Mesenchymal stem cell (in vitro differentiated cells and primary cell): ENCODE measurements at regions not wholly inside any gene's neighbourhood (a gene's known extent, or its start where the extent isn't known, plus 50 kb on each side); places are given as distances from the start of the nearest gene placed in this dataset.

ENCODE experiments used
- DNase-seq: peaks from one replicate; pipeline ENCODE4 v3.0.0-alpha.2; 2013
- H2AFZ ChIP-seq: one replicate; pipeline ENCODE4 v1.6.1; 2013; ENCODE audit warnings: low read depth, mild to moderate bottlenecking, control low read depth, inconsistent platforms, low read length, moderate library complexity
- H2AK5ac ChIP-seq: 2 replicates; pipeline ENCODE4 v1.6.1; 2013; ENCODE audit warnings: low read length, moderate library complexity, mild to moderate bottlenecking, inconsistent platforms; ENCODE audit not compliant: severe bottlenecking
- H2BK120ac ChIP-seq: one replicate; pipeline ENCODE4 v1.6.1; 2013; ENCODE audit warnings: low read depth, mild to moderate bottlenecking, inconsistent platforms, low read length, moderate library complexity
- H2BK12ac ChIP-seq, 2 experiments: one replicate each; pipeline ENCODE4 v1.6.1; 2013; ENCODE audit warnings: inconsistent platforms in 2 of 2, low read length in 2 of 2, mild to moderate bottlenecking in 2 of 2, moderate library complexity in 2 of 2, control low read depth in 1 of 2
- H2BK15ac ChIP-seq: one replicate; pipeline ENCODE4 v1.6.1; 2013; ENCODE audit warnings: mild to moderate bottlenecking, low read depth, inconsistent platforms; ENCODE audit not compliant: poor library complexity, severe bottlenecking
- H2BK5ac ChIP-seq: 2 replicates; pipeline ENCODE4 v1.6.1; 2013; ENCODE audit warnings: low read depth, mild to moderate bottlenecking, low read length, control low read depth, inconsistent platforms; ENCODE audit not compliant: poor library complexity, severe bottlenecking
- H3K14ac ChIP-seq, 2 experiments: one replicate each; pipeline ENCODE4 v1.6.1; 2013; ENCODE audit warnings: inconsistent platforms in 2 of 2, low read length in 2 of 2, control low read depth in 1 of 2, mild to moderate bottlenecking in 1 of 2, moderate library complexity in 1 of 2
- H3K18ac ChIP-seq, 2 experiments: one replicate each; pipeline ENCODE4 v1.6.1; 2013; ENCODE audit warnings: inconsistent platforms in 2 of 2, low read length in 2 of 2, control low read depth in 1 of 2, low read depth in 1 of 2, mild to moderate bottlenecking in 1 of 2
- H3K23ac ChIP-seq, 2 experiments: one replicate each; pipeline ENCODE4 v1.6.1; 2013; ENCODE audit warnings: inconsistent platforms in 2 of 2, low read length in 2 of 2, mild to moderate bottlenecking in 2 of 2, moderate library complexity in 2 of 2, control low read depth in 1 of 2
- H3K27ac ChIP-seq: 2 replicates; pipeline ENCODE4 v1.5.1; 2013; ENCODE audit warnings: mild to moderate bottlenecking, moderate library complexity, low read length, control low read depth, inconsistent platforms; ENCODE audit not compliant: poor library complexity, severe bottlenecking
- H3K27me3 ChIP-seq, 2 experiments: 2 replicates each; pipeline versions ENCODE4 v1.6.1 to v1.7.0; 2013; ENCODE audit warnings: low read length in 2 of 2, mild to moderate bottlenecking in 2 of 2, moderate library complexity in 2 of 2, control low read depth in 1 of 2, inconsistent platforms in 1 of 2; ENCODE audit not compliant: control insufficient read depth in 1 of 2, insufficient read depth in 1 of 2
- H3K36me3 ChIP-seq, 2 experiments: 2 replicates each; pipeline versions ENCODE4 v1.6.1 to v1.7.0; 2013; ENCODE audit warnings: low read length in 2 of 2, control low read depth in 1 of 2, inconsistent platforms in 1 of 2, low read depth in 1 of 2, mild to moderate bottlenecking in 1 of 2; ENCODE audit not compliant: insufficient read depth in 2 of 2, control insufficient read depth in 1 of 2
- H3K4ac ChIP-seq, 2 experiments: one replicate each; pipeline ENCODE4 v1.6.1; 2013; ENCODE audit warnings: inconsistent platforms in 2 of 2, low read length in 2 of 2, mild to moderate bottlenecking in 2 of 2, moderate library complexity in 2 of 2, control low read depth in 1 of 2, low read depth in 1 of 2
- H3K4me1 ChIP-seq: 2 replicates; pipeline ENCODE4 v1.6.1; 2013; ENCODE audit warnings: low read depth, low read length, control low read depth; ENCODE audit not compliant: control insufficient read depth, insufficient read depth
- H3K4me2 ChIP-seq: 2 replicates; pipeline ENCODE4 v1.6.1; 2013; ENCODE audit warnings: low read length, mild to moderate bottlenecking, inconsistent platforms; ENCODE audit not compliant: poor library complexity, severe bottlenecking
- H3K4me3 ChIP-seq, 2 experiments: 2 replicates each; pipeline versions ENCODE4 v1.5.1 to v1.7.0; 2013; ENCODE audit warnings: low read length in 2 of 2, mild to moderate bottlenecking in 2 of 2, control low read depth in 1 of 2, low read depth in 1 of 2; ENCODE audit not compliant: insufficient read depth in 1 of 2
- H3K79me1 ChIP-seq: replicated peaks from 2 replicates; pipeline ENCODE4 v1.6.1; 2013; ENCODE audit warnings: mild to moderate bottlenecking, control low read depth, low read length, inconsistent platforms; ENCODE audit not compliant: poor library complexity, severe bottlenecking
- H3K9ac ChIP-seq: 2 replicates; pipeline ENCODE4 v1.7.0; 2013; ENCODE audit warnings: mild to moderate bottlenecking, low read length, moderate library complexity
- H3K9me3 ChIP-seq: 2 replicates; pipeline ENCODE4 v1.7.0; 2013; ENCODE audit warnings: mild to moderate bottlenecking, low read length; ENCODE audit not compliant: control insufficient read depth
- H4K8ac ChIP-seq: one replicate; pipeline ENCODE4 v1.6.1; 2013; ENCODE audit warnings: inconsistent platforms, mild to moderate bottlenecking, low read length, moderate library complexity
- H4K91ac ChIP-seq: one replicate; pipeline ENCODE4 v1.6.1; 2013; ENCODE audit warnings: mild to moderate bottlenecking, low read length, inconsistent platforms
- WGBS: methylation state at CpG from one replicate; pipeline ENCODE4 v1.1.7; 2013; ENCODE audit warnings: mixed read lengths; 5-methylcytosine and 5-hydroxymethylcytosine counted together

- Histone ChIP-seq H3K4me2 (no peak overlapping the region), H3K4ac (no peak overlapping the region), H3K79me1 (no peaks in the 10 kb centered on the region), H3K14ac (no peak overlapping the region), H4K91ac (no peak overlapping the region), H2BK120ac (no peak overlapping the region), H2BK15ac (no peak overlapping the region), H2BK5ac (no peak overlapping the region), H3K36me3 (no peaks in the 10 kb centered on the region), H3K23ac (no peak overlapping the region), H3K27me3 (peaks cover 0 to 66% of the 10 kb centered on the region in 2 experiments), H3K9me3 (no peaks in the 10 kb centered on the region), H3K4me1 (no peaks in the 10 kb centered on the region), H2AFZ (no peak overlapping the region), H3K27ac (no peak overlapping the region), H4K8ac (no peak overlapping the region), H3K9ac (no peak overlapping the region), H3K4me3 (no peak overlapping the region), H2BK12ac (no peak overlapping the region), H2AK5ac (no peak overlapping the region), H3K18ac (no peak overlapping the region)
- WGBS: 86% methylated on average over 8 of the region's 8 CpGs
- no peak for DNase-seq
Measured at GRCh38 chr1:18001725-18002124, 105.9 kb upstream of the IGSF21 start.

GRCh38 chr1:18004278-18004677 lies 103.3 kb upstream of the IGSF21 start:
- Histone ChIP-seq H2BK15ac (no peak overlapping the region), H3K18ac (no peak overlapping the region), H4K91ac (no peak overlapping the region), H4K8ac (no peak overlapping the region), H3K27ac (no peak overlapping the region), H3K9me3 (no peaks in the 10 kb centered on the region), H3K9ac (no peak overlapping the region), H2AK5ac (no peak overlapping the region), H2AFZ (no peak overlapping the region), H2BK120ac (no peak overlapping the region), H3K4me2 (no peak overlapping the region), H3K4me3 (no peak overlapping the region), H2BK12ac (no peak overlapping the region), H3K23ac (no peak overlapping the region), H3K14ac (no peak overlapping the region), H2BK5ac (no peak overlapping the region), H3K36me3 (no peaks in the 10 kb centered on the region), H3K4ac (no peak overlapping the region), H3K27me3 (peaks cover 0 to 72% of the 10 kb centered on the region in 2 experiments), H3K79me1 (no peaks in the 10 kb centered on the region), H3K4me1 (no peaks in the 10 kb centered on the region)
- no peak for DNase-seq
- 67% methylated on average over 7 of the region's 7 CpGs for WGBS

- Histone ChIP-seq H3K14ac (no peak overlapping the region), H2BK12ac (no peak overlapping the region), H3K4me3 (peak overlapping the region in 1 of 2 experiments; percentile 29), H2BK5ac (no peak overlapping the region), H3K4me2 (no peak overlapping the region), H3K79me1 (no peaks in the 10 kb centered on the region), H3K4me1 (no peaks in the 10 kb centered on the region), H3K9ac (no peak overlapping the region), H3K23ac (no peak overlapping the region), H2AK5ac (no peak overlapping the region), H3K27me3 (peaks cover 0 to 66% of the 10 kb centered on the region in 2 experiments), H2AFZ (no peak overlapping the region), H3K18ac (no peak overlapping the region), H3K4ac (no peak overlapping the region), H3K27ac (no peak overlapping the region), H2BK120ac (no peak overlapping the region), H2BK15ac (no peak overlapping the region), H3K9me3 (no peaks in the 10 kb centered on the region), H3K36me3 (no peaks in the 10 kb centered on the region), H4K91ac (no peak overlapping the region), H4K8ac (no peak overlapping the region)
- DNase-seq: no peak
- WGBS: 61% methylated on average over 2 of the region's 2 CpGs
Measured at GRCh38 chr1:18005238-18005637, 102.4 kb upstream of the IGSF21 start.

GRCh38 chr1:18007391-18008041 lies 100.1 kb upstream of the IGSF21 start:
- Histone ChIP-seq H2BK5ac (no peak overlapping the region), H2BK15ac (no peak overlapping the region), H4K91ac (no peak overlapping the region), H2AFZ (no peak overlapping the region), H3K79me1 (no peaks in the 10 kb centered on the region), H3K4me1 (no peaks in the 10 kb centered on the region), H2AK5ac (no peak overlapping the region), H2BK12ac (no peak overlapping the region), H3K4me3 (no peak overlapping the region), H3K9ac (no peak overlapping the region), H2BK120ac (no peak overlapping the region), H3K18ac (no peak overlapping the region), H3K9me3 (no peaks in the 10 kb centered on the region), H3K27ac (no peak overlapping the region), H3K36me3 (no peaks in the 10 kb centered on the region), H3K27me3 (peaks cover 0 to 60% of the 10 kb centered on the region in 2 experiments), H4K8ac (no peak overlapping the region), H3K14ac (no peak overlapping the region), H3K4me2 (no peak overlapping the region), H3K4ac (no peak overlapping the region), H3K23ac (no peak overlapping the region)
- DNase-seq: no peak
- 81% methylated on average over 14 of the region's 14 CpGs for WGBS
